ENCODE measurements at regions not wholly inside any gene's neighbourhood (a gene's known extent, or its start where the extent isn't known, plus 50 kb on each side); places are given as distances from the start of the nearest gene placed in this dataset.
"Not testable (repeated sequence)": the region's sequence is repeated elsewhere in the genome, so short reads cannot be mapped to it uniquely, and the experiment has no call there.

- no peak for DNase-seq (ENCODE audit: low read depth in 4 of 4, low spot score in 2 of 4)
Measured at GRCh38 chr16:87198881-87199280, 118.3 kb downstream of the C16orf95 start.

- no peak for DNase-seq (ENCODE audit: low read depth in 4 of 4, low spot score in 2 of 4)
Measured at GRCh38 chr16:87199379-87199778, 117.8 kb downstream of the C16orf95 start.

- no peak for DNase-seq (ENCODE audit: low read depth in 4 of 4, low spot score in 2 of 4)
Measured at GRCh38 chr16:87199901-87200300, 117.3 kb downstream of the C16orf95 start.

- no peak for DNase-seq (ENCODE audit: low read depth in 4 of 4, low spot score in 2 of 4)
Measured at GRCh38 chr16:87200637-87201036, 116.6 kb downstream of the C16orf95 start.

GRCh38 chr16:87201052-87201451 lies 116.1 kb downstream of the C16orf95 start:
- DNase-seq (ENCODE audit: low read depth in 4 of 4, low spot score in 2 of 4), result no peak

- no peak for DNase-seq (ENCODE audit: low read depth in 4 of 4, low spot score in 2 of 4)
Measured at GRCh38 chr16:87201790-87202189, 115.4 kb downstream of the C16orf95 start.

GRCh38 chr16:87202346-87202745 lies 114.8 kb downstream of the C16orf95 start:
- DNase-seq (ENCODE audit: low read depth in 4 of 4, low spot score in 2 of 4), result no peak

- DNase-seq (ENCODE audit: low read depth in 4 of 4, low spot score in 2 of 4), result peak in 1 of 4 donors; percentile 55
Measured at GRCh38 chr16:87203060-87203656, 114.0 kb downstream of the C16orf95 start.

- no peak for DNase-seq (ENCODE audit: low read depth in 4 of 4, low spot score in 2 of 4)
Measured at GRCh38 chr16:87206646-87207451, 110.3 kb downstream of the C16orf95 start.

- DNase-seq (ENCODE audit: low read depth in 4 of 4, low spot score in 2 of 4), result no peak
Measured at GRCh38 chr16:87207509-87207908, 109.7 kb downstream of the C16orf95 start.

GRCh38 chr16:87207965-87208364 lies 109.2 kb downstream of the C16orf95 start:
- DNase-seq (ENCODE audit: low read depth in 4 of 4, low spot score in 2 of 4), result no peak

- DNase-seq (ENCODE audit: low read depth in 4 of 4, low spot score in 2 of 4), result not testable (repeated sequence)
Measured at GRCh38 chr16:87208968-87209367, 108.2 kb downstream of the C16orf95 start.

- DNase-seq (ENCODE audit: low read depth in 4 of 4, low spot score in 2 of 4), result no peak
Measured at GRCh38 chr16:87209808-87210512, 107.2 kb downstream of the C16orf95 start.

GRCh38 chr16:87210894-87211293 lies 106.3 kb downstream of the C16orf95 start:
- no peak for DNase-seq (ENCODE audit: low read depth in 4 of 4, low spot score in 2 of 4)

GRCh38 chr16:87212026-87212425 lies 105.2 kb downstream of the C16orf95 start:
- no peak for DNase-seq (ENCODE audit: low read depth in 4 of 4, low spot score in 2 of 4)

- no peak for DNase-seq (ENCODE audit: low read depth in 4 of 4, low spot score in 2 of 4)
Measured at GRCh38 chr16:87213536-87213935, 103.7 kb downstream of the C16orf95 start.

GRCh38 chr16:87216148-87216840 lies 100.9 kb downstream of the C16orf95 start:
- no peak for DNase-seq (ENCODE audit: low read depth in 4 of 4, low spot score in 2 of 4)

GRCh38 chr16:87216841-87217275 lies 100.3 kb downstream of the C16orf95 start:
- DNase-seq (ENCODE audit: low read depth in 4 of 4, low spot score in 2 of 4), result no peak

GRCh38 chr16:87217802-87218201 lies 99.4 kb downstream of the C16orf95 start:
- DNase-seq (ENCODE audit: low read depth in 4 of 4, low spot score in 2 of 4), result not testable (repeated sequence)

- DNase-seq (ENCODE audit: low read depth in 4 of 4, low spot score in 2 of 4), result no peak
Measured at GRCh38 chr16:87218281-87219055, 98.7 kb downstream of the C16orf95 start.

All from left renal cortex interstitium (tissue), 4 donors.